ENCODE measurements at regions not wholly inside any gene's neighbourhood (a gene's known extent, or its start where the extent isn't known, plus 50 kb on each side); places are given as distances from the start of the nearest gene placed in this dataset.

- TF ChIP-seq POLR2A (IDR thresholded peaks at IDR 0.05; ENCODE audit: low read depth, low read length) = no peak
- TF ChIP-seq POLR2AphosphoS5 (IDR thresholded peaks at IDR 0.05; ENCODE audit: low read depth, low read length) = no peak
- TF ChIP-seq PAX5 (IDR thresholded peaks at IDR 0.05; ENCODE audit: insufficient read depth, low read length, severe bottlenecking) = no peak
- no peak for TF ChIP-seq TAF1 (IDR thresholded peaks at IDR 0.05; ENCODE audit: low read depth, low read length)
- TF ChIP-seq POU2F2 (IDR thresholded peaks at IDR 0.05; ENCODE audit: low read depth, low read length) = no peak
These were observed 288.8 kb upstream of the ADAMTSL1 start for GRCh38 chr9:18185196-18185595.
